ENCODE measurements at regions not wholly inside any gene's neighbourhood (a gene's known extent, or its start where the extent isn't known, plus 50 kb on each side); places are given as distances from the start of the nearest gene placed in this dataset.

DNA sequence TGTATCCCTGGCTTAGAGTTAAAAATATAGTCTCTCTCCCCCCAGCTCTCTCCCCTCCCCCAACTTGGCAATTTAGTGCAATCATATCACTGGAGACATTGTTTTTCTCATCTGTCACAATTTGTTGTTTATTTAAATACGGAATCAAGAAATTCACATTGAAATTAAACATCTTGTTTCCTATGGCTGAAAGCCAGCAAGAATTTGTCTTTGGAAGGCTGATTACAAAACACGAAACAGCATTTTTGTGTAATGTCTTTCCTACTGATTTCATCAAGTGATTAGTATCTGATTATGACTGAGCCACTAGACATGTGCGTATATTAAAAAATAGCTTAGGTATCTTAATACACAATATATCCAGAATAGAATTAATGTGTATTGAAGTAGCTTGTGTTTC, 119.7 kb downstream of the LYPLAL1 start:
- no peak overlapping the region for H3K27ac ChIP-seq (ENCODE audit: low read depth, low read length)
- H3K79me1 ChIP-seq (ENCODE audit: low read depth, low read length) = no peaks in the 10 kb centered on the region
- no peak overlapping the region for H3K4me3 ChIP-seq (ENCODE audit: extremely low read depth in 1 of 4, insufficient read depth in 2 of 4, low read depth in 3 of 4, low read length in 4 of 4)
- WGBS, 2 experiments (ENCODE audit: extremely low coverage in 1 of 2, insufficient coverage in 1 of 2, insufficient read length in 1 of 2, insufficient replicate concordance in 2 of 2, low coverage in 1 of 2, low lambda C conversion rate in 2 of 2, missing lambda C conversion rate in 1 of 2) = 94% methylated on average over 3 of the region's 3 CpGs; no CpG with 5 or more reads in 1 of the 2 experiments
- no peak overlapping the region for H3K18ac ChIP-seq (ENCODE audit: extremely low read depth, low read length)
- H2BK20ac ChIP-seq (ENCODE audit: low read length) = no peak overlapping the region
- H3K4ac ChIP-seq (replicated peaks; ENCODE audit: insufficient read length, low read depth, low read length) = no peak overlapping the region
- H3K36me3 ChIP-seq (ENCODE audit: control insufficient read depth in 2 of 4, insufficient read depth in 4 of 4, low read length in 3 of 4) = no peaks in the 10 kb centered on the region
- no peaks in the 10 kb centered on the region for H3K4me1 ChIP-seq (replicated peaks in 1 of 4; ENCODE audit: control insufficient read depth in 3 of 4, insufficient read depth in 4 of 4, low read length in 3 of 4)
- no peaks in the 10 kb centered on the region for H4K20me1 ChIP-seq (replicated peaks in 1 of 2; ENCODE audit: control insufficient read depth in 1 of 2, insufficient read depth in 2 of 2, low read length in 2 of 2)
- H3K9ac ChIP-seq (replicated peaks in 1 of 4; ENCODE audit: extremely low read depth in 1 of 4, low read depth in 3 of 4, low read length in 3 of 4) = no peak overlapping the region
- H3K4me2 ChIP-seq (ENCODE audit: insufficient read depth in 1 of 2, low read depth in 2 of 2, low read length in 2 of 2) = no peak overlapping the region
- H2BK120ac ChIP-seq (replicated peaks; ENCODE audit: low read depth, low read length) = no peak overlapping the region
- no peak overlapping the region for H3K56ac ChIP-seq (replicated peaks; ENCODE audit: insufficient read length, low read depth, low read length)
- H3K23ac ChIP-seq (ENCODE audit: insufficient read length) = no peak overlapping the region
- H4K91ac ChIP-seq (replicated peaks; ENCODE audit: insufficient read length, low read length) = no peak overlapping the region
- no peak overlapping the region for H2BK5ac ChIP-seq (ENCODE audit: low read depth, low read length)
- H3K27me3 ChIP-seq (replicated peaks in 1 of 4; ENCODE audit: control insufficient read depth in 3 of 4, extremely low read depth in 1 of 4, insufficient read depth in 3 of 4, low read length in 3 of 4) = no peaks in the 10 kb centered on the region
- DNase-seq (ENCODE audit: low read depth in 1 of 2, low spot score in 2 of 2) (no peak), FAIRE-seq (no peak)
- ChIA-PET POLR2A (ENCODE audit: partially characterized antibody) (no interaction called here), CTCF (ENCODE audit: partially characterized antibody) (interaction anchor here (0.9 to 1.3 kb wide), 2 partner anchors 24 to 226 kb away, joined by 3 read pairs; no protein-coding TSS in a partner anchor)
- no peak overlapping the region for H2AK5ac ChIP-seq (ENCODE audit: low read depth, low read length)
- no peak overlapping the region for H2AFZ ChIP-seq (ENCODE audit: low read length)
- H2BK12ac ChIP-seq (ENCODE audit: low read depth, low read length) = no peak overlapping the region
- H3K23me2 ChIP-seq (ENCODE audit: low read depth, low read length) = no peaks in the 10 kb centered on the region
- H4K8ac ChIP-seq (ENCODE audit: extremely low read depth, insufficient read depth, low read length) = no peak overlapping the region
- no peak overlapping the region for H2BK15ac ChIP-seq (ENCODE audit: low read length)
- H3K14ac ChIP-seq (ENCODE audit: insufficient read length) = no peak overlapping the region
- H4K5ac ChIP-seq (ENCODE audit: insufficient read length, low read depth, low read length) = no peak overlapping the region
- H3K79me2 ChIP-seq (ENCODE audit: control insufficient read depth in 1 of 2, insufficient read depth in 2 of 2, low read length in 2 of 2) = no peaks in the 10 kb centered on the region
- H3K9me3 ChIP-seq (ENCODE audit: insufficient read depth in 2 of 2, low read depth in 1 of 2, low read length in 1 of 2) = no peaks in the 10 kb centered on the region
- TF ChIP-seq MAFK (IDR thresholded peaks at IDR 0.05; ENCODE audit: low read depth, low read length) (no peak), TEAD4 (IDR thresholded peaks at IDR 0.05; ENCODE audit: low read depth, low read length) (no peak), POU5F1 (IDR thresholded peaks at IDR 0.05; ENCODE audit: low read depth, low read length) (no peak), CEBPB (IDR thresholded peaks at IDR 0.05; ENCODE audit: low read depth, low read length) (no peak), RBBP5 (IDR thresholded peaks at IDR 0.05; ENCODE audit: borderline replicate concordance, low read depth, low read length) (no peak), CHD1 (IDR thresholded peaks at IDR 0.05; ENCODE audit: low read depth, low read length) (no peak), RFX5 (IDR thresholded peaks at IDR 0.05; ENCODE audit: borderline replicate concordance, low read depth, low read length) (no peak), JUN (IDR thresholded peaks at IDR 0.05; ENCODE audit: low read depth, low read length) (no peak), CHD2 (IDR thresholded peaks at IDR 0.05; ENCODE audit: low read length) (no peak), SIN3A (conservative IDR thresholded peaks at IDR 0.05 in 1 of 2, IDR thresholded peaks at IDR 0.05 in 1 of 2; ENCODE audit: low read depth in 1 of 2, low read length in 2 of 2) (no peak), FOSL1 (IDR thresholded peaks at IDR 0.05; ENCODE audit: insufficient read depth, low read depth, low read length) (no peak), SP4 (IDR thresholded peaks at IDR 0.05; ENCODE audit: low read length) (no peak), POLR2AphosphoS5 (IDR thresholded peaks at IDR 0.05; ENCODE audit: low read depth, low read length) (no peak)
- TF ChIP-seq, protein P1, sequence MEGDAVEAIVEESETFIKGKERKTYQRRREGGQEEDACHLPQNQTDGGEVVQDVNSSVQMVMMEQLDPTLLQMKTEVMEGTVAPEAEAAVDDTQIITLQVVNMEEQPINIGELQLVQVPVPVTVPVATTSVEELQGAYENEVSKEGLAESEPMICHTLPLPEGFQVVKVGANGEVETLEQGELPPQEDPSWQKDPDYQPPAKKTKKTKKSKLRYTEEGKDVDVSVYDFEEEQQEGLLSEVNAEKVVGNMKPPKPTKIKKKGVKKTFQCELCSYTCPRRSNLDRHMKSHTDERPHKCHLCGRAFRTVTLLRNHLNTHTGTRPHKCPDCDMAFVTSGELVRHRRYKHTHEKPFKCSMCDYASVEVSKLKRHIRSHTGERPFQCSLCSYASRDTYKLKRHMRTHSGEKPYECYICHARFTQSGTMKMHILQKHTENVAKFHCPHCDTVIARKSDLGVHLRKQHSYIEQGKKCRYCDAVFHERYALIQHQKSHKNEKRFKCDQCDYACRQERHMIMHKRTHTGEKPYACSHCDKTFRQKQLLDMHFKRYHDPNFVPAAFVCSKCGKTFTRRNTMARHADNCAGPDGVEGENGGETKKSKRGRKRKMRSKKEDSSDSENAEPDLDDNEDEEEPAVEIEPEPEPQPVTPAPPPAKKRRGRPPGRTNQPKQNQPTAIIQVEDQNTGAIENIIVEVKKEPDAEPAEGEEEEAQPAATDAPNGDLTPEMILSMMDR (IDR thresholded peaks at IDR 0.05; ENCODE audit: control extremely low read depth in 1 of 3, insufficient read depth in 1 of 3, low read depth in 1 of 3, low read length in 3 of 3) = no peak
